Activated effector memory CD4-positive, alpha-beta T cell treated with Interleukin-2 at 50 U/mL for 16 hours (primary cell): ENCODE measurements at regions not wholly inside any gene's neighbourhood (a gene's known extent, or its start where the extent isn't known, plus 50 kb on each side); places are given as distances from the start of the nearest gene placed in this dataset.

Experiments
- DNase-seq: peaks from one replicate; pipeline ENCODE4 v3.0.0-alpha.2; 2020

GRCh38 chr20:60970601-60971000, 281.5 kb upstream of the CDH4 start:
- no peak for DNase-seq

GRCh38 chr20:60974022-60974421, 278.0 kb upstream of the CDH4 start:
- no peak for DNase-seq

- DNase-seq: no peak
Measured at GRCh38 chr20:60974441-60974945, 277.6 kb upstream of the CDH4 start.

GRCh38 chr20:60976139-60976538, 275.9 kb upstream of the CDH4 start:
- no peak for DNase-seq

GRCh38 chr20:60976913-60977312, 275.1 kb upstream of the CDH4 start:
- no peak for DNase-seq

- DNase-seq: no peak
Measured at GRCh38 chr20:60977901-60978300, 274.2 kb upstream of the CDH4 start.

GRCh38 chr20:60984666-60985065, 267.4 kb upstream of the CDH4 start:
- no peak for DNase-seq

GRCh38 chr20:60986506-60987156, 265.4 kb upstream of the CDH4 start:
- DNase-seq: no peak

GRCh38 chr20:60990061-60990460, 262.0 kb upstream of the CDH4 start:
- no peak for DNase-seq

- no peak for DNase-seq
Measured at GRCh38 chr20:60990643-60991042, 261.4 kb upstream of the CDH4 start.

- no peak for DNase-seq
Measured at GRCh38 chr20:60993433-60994044, 258.5 kb upstream of the CDH4 start.

GRCh38 chr20:60999250-60999649, 252.8 kb upstream of the CDH4 start:
- no peak for DNase-seq

- no peak for DNase-seq
Measured at GRCh38 chr20:61002090-61002489, 250.0 kb upstream of the CDH4 start.

GRCh38 chr20:61014491-61014890, 237.6 kb upstream of the CDH4 start:
- DNase-seq: no peak

GRCh38 chr20:61015602-61016001, 236.5 kb upstream of the CDH4 start:
- DNase-seq: no peak

- no peak for DNase-seq
Measured at GRCh38 chr20:61019322-61019721, 232.7 kb upstream of the CDH4 start.

- DNase-seq: no peak
Measured at GRCh38 chr20:61023612-61024011, 228.4 kb upstream of the CDH4 start.

- no peak for DNase-seq
Measured at GRCh38 chr20:61024390-61024789, 227.7 kb upstream of the CDH4 start.

GRCh38 chr20:61025536-61025935, 226.5 kb upstream of the CDH4 start:
- DNase-seq: no peak

GRCh38 chr20:61026173-61026572, 225.9 kb upstream of the CDH4 start:
- no peak for DNase-seq

- no peak for DNase-seq
Measured at GRCh38 chr20:61026731-61027130, 225.3 kb upstream of the CDH4 start.

- DNase-seq: no peak
Measured at GRCh38 chr20:61027218-61027617, 224.8 kb upstream of the CDH4 start.

GRCh38 chr20:61030130-61030529, 221.9 kb upstream of the CDH4 start:
- no peak for DNase-seq

GRCh38 chr20:61031101-61031830, 220.8 kb upstream of the CDH4 start:
- DNase-seq: no peak
